Hepatocyte (in vitro differentiated cells): ENCODE measurements at regions not wholly inside any gene's neighbourhood (a gene's known extent, or its start where the extent isn't known, plus 50 kb on each side); places are given as distances from the start of the nearest gene placed in this dataset.

Source experiments
- DNase-seq: peaks from one replicate; pipeline ENCODE4 v3.0.0-alpha.2; 2016; ENCODE audit warnings: low spot score
- H2AFZ ChIP-seq: fragments of 200-600 bp; sonication (generic); 2 replicates; pipeline ENCODE4 v1.6.0; 2016; ENCODE audit warnings: antibody characterized with exemption, mild to moderate bottlenecking
- H3K27ac ChIP-seq: fragments of 200-600 bp; sonication (generic); 2 replicates; pipeline ENCODE4 v1.5.1; 2016; ENCODE audit warnings: mild to moderate bottlenecking
- H3K27me3 ChIP-seq: fragments of 200-600 bp; sonication (generic); 2 replicates; pipeline ENCODE4 v1.6.1; 2016
- H3K36me3 ChIP-seq: fragments of 200-600 bp; sonication (generic); replicated peaks from 2 replicates; pipeline ENCODE4 v1.5.1; 2016; ENCODE audit warnings: low read depth; ENCODE audit not compliant: insufficient read depth
- H3K4me1 ChIP-seq: fragments of 200-600 bp; sonication (generic); 2 replicates; pipeline ENCODE4 v1.5.1; 2016; ENCODE audit warnings: mild to moderate bottlenecking, moderate library complexity; ENCODE audit not compliant: insufficient read depth
- H3K4me2 ChIP-seq: fragments of 200-600 bp; sonication (generic); 2 replicates; pipeline ENCODE4 v1.6.0; 2016
- H3K4me3 ChIP-seq: fragments of 200-600 bp; sonication (generic); 2 replicates; pipeline ENCODE4 v1.5.1; 2016; ENCODE audit warnings: mild to moderate bottlenecking
- H3K79me2 ChIP-seq: fragments of 200-600 bp; sonication (generic); 2 replicates; pipeline ENCODE4 v1.6.0; 2017; ENCODE audit warnings: mild to moderate bottlenecking
- H3K9me2 ChIP-seq: fragments of 200-600 bp; sonication (generic); replicated peaks from 2 replicates; pipeline ENCODE4 v1.6.0; 2017; ENCODE audit warnings: mild to moderate bottlenecking; ENCODE audit not compliant: insufficient read depth
- H3K9me3 ChIP-seq: fragments of 200-600 bp; sonication (generic); 2 replicates; pipeline ENCODE4 v1.5.1; 2016; ENCODE audit warnings: low read depth, mild to moderate bottlenecking
- H4K20me1 ChIP-seq: fragments of 200-600 bp; sonication (generic); 2 replicates; pipeline ENCODE4 v1.6.0; 2016; ENCODE audit warnings: mild to moderate bottlenecking; ENCODE audit not compliant: insufficient read depth, poor library complexity, severe bottlenecking
- CTCF ChIP-seq: fragments of 200-600 bp; sonication (generic); IDR thresholded peaks from 2 replicates; pipeline ENCODE4 v1.5.1; 2016; ENCODE audit warnings: antibody characterized with exemption, mild to moderate bottlenecking; ENCODE audit not compliant: poor library complexity
- EZH2 ChIP-seq: fragments of 200-600 bp; sonication (generic); IDR thresholded peaks from 2 replicates; pipeline ENCODE4 v1.6.1; 2016; ENCODE audit warnings: antibody characterized with exemption, mild to moderate bottlenecking, borderline replicate concordance
- EZH2phosphoT487 ChIP-seq: fragments of 200-600 bp; sonication (generic); IDR thresholded peaks from one replicate; pipeline ENCODE4 v1.6.1; 2018; ENCODE audit warnings: antibody characterized with exemption, mild to moderate bottlenecking, low read depth, moderate library complexity; ENCODE audit not compliant: unreplicated experiment, severe bottlenecking
- WGBS: methylation state at CpG from one replicate; pipeline ENCODE4 v1.1.6; 2016; ENCODE audit warnings: low lambda C conversion rate; ENCODE audit errors: missing lambda C conversion rate; 5-methylcytosine and 5-hydroxymethylcytosine counted together

- H2AFZ ChIP-seq = no peak overlapping the region
- no peaks in the 10 kb centered on the region for H3K27me3 ChIP-seq
- H3K4me3 ChIP-seq = no peak overlapping the region
- H3K4me2 ChIP-seq = no peak overlapping the region
- TF ChIP-seq EZH2phosphoT487 (no peak), EZH2 (no peak), CTCF (no peak)
- peaks cover 14% of the 10 kb centered on the region for H3K4me1 ChIP-seq
- H3K36me3 ChIP-seq = no peaks in the 10 kb centered on the region
- H3K79me2 ChIP-seq = no peaks in the 10 kb centered on the region
- H4K20me1 ChIP-seq = no peaks in the 10 kb centered on the region
- no peaks in the 10 kb centered on the region for H3K9me3 ChIP-seq
- H3K27ac ChIP-seq = no peak overlapping the region
- H3K9me2 ChIP-seq = no peaks in the 10 kb centered on the region
- 93% methylated on average over 7 of the region's 7 CpGs for WGBS
- no peak for DNase-seq
These were observed 402.6 kb upstream of the SULF2 start for GRCh38 chr20:48187851-48188250.

- no peaks in the 10 kb centered on the region for H3K9me3 ChIP-seq
- no peaks in the 10 kb centered on the region for H4K20me1 ChIP-seq
- H3K9me2 ChIP-seq = no peaks in the 10 kb centered on the region
- H3K27me3 ChIP-seq = no peaks in the 10 kb centered on the region
- H3K4me2 ChIP-seq = no peak overlapping the region
- 71% methylated on average over 7 of the region's 7 CpGs for WGBS
- H2AFZ ChIP-seq = no peak overlapping the region
- H3K79me2 ChIP-seq = no peaks in the 10 kb centered on the region
- H3K4me1 ChIP-seq = peaks cover 14% of the 10 kb centered on the region
- TF ChIP-seq EZH2phosphoT487 = no peak
- TF ChIP-seq CTCF = no peak
- no peak for TF ChIP-seq EZH2
- H3K36me3 ChIP-seq = no peaks in the 10 kb centered on the region
- no peak overlapping the region for H3K4me3 ChIP-seq
- no peak overlapping the region for H3K27ac ChIP-seq
- DNase-seq = no peak
These were observed 401.6 kb upstream of the SULF2 start for GRCh38 chr20:48186915-48187314.

GRCh38 chr20:48186447-48186846 lies 401.2 kb upstream of the SULF2 start:
- no peak for DNase-seq
- H3K4me3 ChIP-seq = no peak overlapping the region
- no peak overlapping the region for H2AFZ ChIP-seq
- TF ChIP-seq EZH2phosphoT487 (no peak), CTCF (no peak), EZH2 (no peak)
- no peaks in the 10 kb centered on the region for H4K20me1 ChIP-seq
- no peak overlapping the region for H3K27ac ChIP-seq
- 91% methylated on average over 2 of the region's 2 CpGs for whole genome bisulfite sequencing
- H3K9me2 ChIP-seq = no peaks in the 10 kb centered on the region
- H3K4me2 ChIP-seq = no peak overlapping the region
- H3K9me3 ChIP-seq = no peaks in the 10 kb centered on the region
- H3K27me3 ChIP-seq = no peaks in the 10 kb centered on the region
- H3K79me2 ChIP-seq = no peaks in the 10 kb centered on the region
- no peaks in the 10 kb centered on the region for H3K36me3 ChIP-seq
- H3K4me1 ChIP-seq = peaks cover 13% of the 10 kb centered on the region

GRCh38 chr20:48184229-48184628 lies 398.9 kb upstream of the SULF2 start:
- Histone ChIP-seq H3K4me1 (no peaks in the 10 kb centered on the region), H3K4me3 (no peak overlapping the region), H3K4me2 (no peak overlapping the region), H4K20me1 (no peaks in the 10 kb centered on the region), H3K79me2 (no peaks in the 10 kb centered on the region), H3K27me3 (no peaks in the 10 kb centered on the region), H3K9me3 (no peaks in the 10 kb centered on the region), H2AFZ (no peak overlapping the region), H3K27ac (no peak overlapping the region), H3K36me3 (no peaks in the 10 kb centered on the region), H3K9me2 (no peaks in the 10 kb centered on the region)
- DNase-seq = no peak
- TF ChIP-seq EZH2phosphoT487 (no peak), EZH2 (no peak), CTCF (no peak)
- WGBS = 65% methylated on average over 1 of the region's 1 CpG
